ENCODE measurements at regions not wholly inside any gene's neighbourhood (a gene's known extent, or its start where the extent isn't known, plus 50 kb on each side); places are given as distances from the start of the nearest gene placed in this dataset.
A peak's percentile ranks its signal among the peaks of the same experiment; 100 is the strongest.

DNA sequence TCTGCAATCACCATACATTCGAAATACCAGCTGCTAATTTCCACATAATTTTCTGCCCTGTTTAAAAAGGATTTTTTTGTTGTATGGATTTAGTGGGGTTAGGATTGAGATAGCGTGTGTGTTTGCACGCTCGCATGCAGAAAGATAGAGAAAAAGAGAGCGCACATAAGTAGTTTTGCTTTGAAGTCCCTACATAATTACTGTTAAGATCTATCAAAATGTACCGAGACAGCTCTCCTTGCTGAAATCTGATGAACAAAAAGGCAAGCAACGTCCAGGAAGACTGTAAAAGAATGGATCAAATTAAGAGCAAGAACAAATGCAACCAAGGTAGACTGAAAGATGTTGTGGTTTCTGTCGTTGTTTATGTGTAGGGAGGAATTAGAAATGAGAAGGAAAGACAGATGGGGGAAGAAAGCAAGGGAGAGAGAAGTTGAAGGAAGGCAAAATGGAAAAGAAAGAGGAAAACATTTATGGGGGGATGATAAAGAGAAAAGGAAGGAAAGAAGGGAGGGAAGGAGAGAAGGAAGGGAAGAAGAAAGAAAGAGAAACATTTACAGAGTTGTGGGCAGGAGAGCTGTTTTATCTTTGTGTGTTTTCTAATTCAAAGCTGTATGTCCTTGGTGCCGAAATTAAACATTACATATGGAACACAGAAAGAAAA, 522.3 kb downstream of the MED13L start:
- Histone ChIP-seq H3K9me3 (no peaks in the 10 kb centered on the region), H3K4me1 (peaks cover 3 to 5% of the 10 kb centered on the region in 2 donors), H3K27ac (peak overlapping the region; percentile 72 to 74), H3K4me3 (peak overlapping the region in 2 of 3 donors; percentile 20 to 48), H3K27me3 (no peaks in the 10 kb centered on the region), H3K36me3 (no peaks in the 10 kb centered on the region)
- intact Hi-C loops (cut with DNase I; ENCODE audit: low total_unique reads): no loop called here
- DNase-seq (ENCODE audit: low spot score in 2 of 2): no peak
- TF ChIP-seq POLR2A (IDR thresholded peaks at IDR 0.05): no peak
- TF ChIP-seq, protein P1, sequence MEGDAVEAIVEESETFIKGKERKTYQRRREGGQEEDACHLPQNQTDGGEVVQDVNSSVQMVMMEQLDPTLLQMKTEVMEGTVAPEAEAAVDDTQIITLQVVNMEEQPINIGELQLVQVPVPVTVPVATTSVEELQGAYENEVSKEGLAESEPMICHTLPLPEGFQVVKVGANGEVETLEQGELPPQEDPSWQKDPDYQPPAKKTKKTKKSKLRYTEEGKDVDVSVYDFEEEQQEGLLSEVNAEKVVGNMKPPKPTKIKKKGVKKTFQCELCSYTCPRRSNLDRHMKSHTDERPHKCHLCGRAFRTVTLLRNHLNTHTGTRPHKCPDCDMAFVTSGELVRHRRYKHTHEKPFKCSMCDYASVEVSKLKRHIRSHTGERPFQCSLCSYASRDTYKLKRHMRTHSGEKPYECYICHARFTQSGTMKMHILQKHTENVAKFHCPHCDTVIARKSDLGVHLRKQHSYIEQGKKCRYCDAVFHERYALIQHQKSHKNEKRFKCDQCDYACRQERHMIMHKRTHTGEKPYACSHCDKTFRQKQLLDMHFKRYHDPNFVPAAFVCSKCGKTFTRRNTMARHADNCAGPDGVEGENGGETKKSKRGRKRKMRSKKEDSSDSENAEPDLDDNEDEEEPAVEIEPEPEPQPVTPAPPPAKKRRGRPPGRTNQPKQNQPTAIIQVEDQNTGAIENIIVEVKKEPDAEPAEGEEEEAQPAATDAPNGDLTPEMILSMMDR (IDR thresholded peaks at IDR 0.05): no peak
- TF ChIP-seq POLR2AphosphoS5 (IDR thresholded peaks at IDR 0.05): no peak

DNA sequence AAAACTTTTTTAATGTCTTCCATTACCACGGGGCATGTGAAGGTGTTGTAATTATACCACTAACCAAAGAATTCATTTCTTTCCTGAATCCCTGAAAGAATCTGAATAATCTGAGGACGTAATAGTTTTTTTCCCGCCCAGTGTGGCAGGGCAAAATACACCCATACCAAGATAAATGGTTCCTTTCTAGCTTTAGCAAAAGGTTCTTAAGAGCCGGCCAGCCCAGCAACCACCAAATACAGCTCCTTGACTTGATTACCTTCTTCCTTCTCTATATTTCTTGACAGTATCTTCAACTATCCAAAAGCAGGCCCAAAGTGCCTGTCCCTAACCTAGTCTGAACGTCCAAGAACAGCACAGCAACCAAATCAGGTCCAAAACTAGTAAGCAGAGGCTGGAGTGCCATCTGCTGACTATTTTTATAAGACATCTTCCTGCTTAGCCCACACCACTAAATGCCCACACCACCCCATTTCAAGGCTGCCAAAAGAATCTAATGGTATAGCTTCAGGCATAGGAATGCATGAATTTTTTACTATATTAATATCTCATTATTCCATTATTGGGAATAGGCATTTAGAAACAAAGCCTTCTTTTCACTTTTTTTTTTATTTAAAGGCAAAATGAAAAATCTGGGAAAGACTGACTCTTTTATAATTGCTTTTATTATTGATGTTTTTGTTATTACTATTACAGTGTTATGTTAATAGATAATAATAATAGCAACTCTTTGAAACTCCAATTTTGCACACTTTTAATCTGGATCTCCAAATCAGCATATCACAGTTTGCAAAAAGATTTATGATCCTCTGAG, 524.4 kb downstream of the MED13L start:
- intact Hi-C loops (cut with DNase I; ENCODE audit: low total_unique reads): loop anchor here (5.0 kb wide), 1 partner anchor 1086 kb away; no protein-coding TSS in a partner anchor
- peak in 2 of 3 donors; percentile 24 to 28 for TF ChIP-seq POLR2AphosphoS5 (IDR thresholded peaks at IDR 0.05)
- no peak for TF ChIP-seq POLR2A (IDR thresholded peaks at IDR 0.05)
- TF ChIP-seq, protein P1 (IDR thresholded peaks at IDR 0.05): peak; percentile 29 to 80 (median 79)
- H3K36me3 ChIP-seq: no peaks in the 10 kb centered on the region
- no peak overlapping the region for H3K4me3 ChIP-seq
- no peaks in the 10 kb centered on the region for H3K27me3 ChIP-seq
- H3K9me3 ChIP-seq: no peaks in the 10 kb centered on the region
- H3K4me1 ChIP-seq: peaks cover 3 to 5% of the 10 kb centered on the region in 2 donors
- peak overlapping the region; percentile 26 to 36 for H3K27ac ChIP-seq
- DNase-seq (ENCODE audit: low spot score in 2 of 2): peak; percentile 48 to 52

DNA sequence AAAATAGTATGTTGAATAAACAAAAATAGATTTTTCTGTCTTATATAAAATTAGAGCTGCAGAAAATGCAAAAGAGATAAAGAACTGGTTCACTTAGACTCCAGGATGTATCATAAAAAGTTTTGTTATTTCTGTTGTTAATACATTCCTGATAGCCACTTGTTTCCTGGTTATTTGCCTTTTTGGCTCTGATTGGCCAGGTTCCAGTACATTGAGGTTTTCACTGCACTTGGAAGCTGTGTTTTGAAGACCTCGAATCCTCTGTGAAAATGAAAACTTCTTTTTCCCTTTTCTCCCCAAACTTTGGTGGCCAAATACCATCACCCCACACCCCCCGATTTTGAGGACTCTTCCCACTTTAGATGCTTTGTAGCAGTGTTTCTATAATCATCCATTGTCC, 525.3 kb downstream of the MED13L start:
- Histone ChIP-seq H3K9me3 (no peaks in the 10 kb centered on the region), H3K4me3 (no peak overlapping the region), H3K27ac (no peak overlapping the region), H3K4me1 (peaks cover 3 to 5% of the 10 kb centered on the region in 2 donors), H3K27me3 (no peaks in the 10 kb centered on the region), H3K36me3 (no peaks in the 10 kb centered on the region)
- no peak for DNase-seq (ENCODE audit: low spot score in 2 of 2)
- TF ChIP-seq POLR2A (IDR thresholded peaks at IDR 0.05) (no peak), POLR2AphosphoS5 (IDR thresholded peaks at IDR 0.05) (no peak)
- TF ChIP-seq, protein P1 (IDR thresholded peaks at IDR 0.05): no peak
- intact Hi-C loops (cut with DNase I; ENCODE audit: low total_unique reads): loop anchor here (5.0 kb wide), 1 partner anchor 1085 kb away; no protein-coding TSS in a partner anchor

DNA sequence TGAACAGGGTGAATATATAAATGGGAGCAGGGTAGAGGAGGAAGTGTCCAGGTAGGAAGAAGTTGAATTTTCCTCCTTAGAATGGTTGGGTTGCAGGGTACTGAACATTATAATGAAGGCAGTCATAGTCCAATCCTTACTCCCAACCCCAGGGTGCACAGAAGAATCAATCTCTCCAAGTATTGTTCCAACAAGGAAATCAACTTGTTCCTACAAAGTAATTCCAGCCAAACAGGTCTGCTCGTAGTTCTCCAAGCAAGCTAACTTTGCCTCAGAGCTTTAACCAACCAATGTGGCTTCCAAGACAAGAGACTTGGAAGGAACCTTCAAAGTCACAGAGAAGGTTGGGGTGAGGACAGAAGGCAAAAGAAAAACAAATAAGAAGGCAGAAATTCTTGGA, 527.2 kb downstream of the MED13L start:
- TF ChIP-seq POLR2A (IDR thresholded peaks at IDR 0.05) (no peak), POLR2AphosphoS5 (IDR thresholded peaks at IDR 0.05) (no peak)
- TF ChIP-seq, protein P1 (IDR thresholded peaks at IDR 0.05): no peak
- no peak for DNase-seq (ENCODE audit: low spot score in 2 of 2)
- intact Hi-C loops (cut with DNase I; ENCODE audit: low total_unique reads): loop anchor here (5.0 kb wide), 1 partner anchor 1083 kb away; no protein-coding TSS in a partner anchor
- Histone ChIP-seq H3K4me1 (peaks cover 3 to 5% of the 10 kb centered on the region in 2 donors), H3K4me3 (no peak overlapping the region), H3K9me3 (no peaks in the 10 kb centered on the region), H3K27ac (no peak overlapping the region), H3K27me3 (no peaks in the 10 kb centered on the region), H3K36me3 (no peaks in the 10 kb centered on the region)
